Lung (tissue), 11 donors: ENCODE measurements at regions not wholly inside any gene's neighbourhood (a gene's known extent, or its start where the extent isn't known, plus 50 kb on each side); places are given as distances from the start of the nearest gene placed in this dataset.

Source experiments
- ATAC-seq: fragments of 200-7000 bp; cut with Tn5 transposase; one replicate; pipeline ENCODE4 v1.9.1; 2020; ENCODE audit warnings: moderate number of reproducible peaks; ENCODE audit not compliant: insufficient read depth, low FRiP score
- DNase-seq, 3 donors: peaks; one replicate each; pipeline ENCODE4 v3.0.0-alpha.2; 2013 to 2017
- H3K27ac ChIP-seq, 2 donors: one replicate each; pipeline ENCODE4 v1.5.1; 2013; ENCODE audit warnings: mild to moderate bottlenecking in 2 of 2, moderate library complexity in 2 of 2, control low read depth in 1 of 2, inconsistent platforms in 1 of 2, low read depth in 1 of 2, low read length in 1 of 2
- H3K27me3 ChIP-seq, 3 donors: one replicate each; pipeline ENCODE4 v1.5.1; 2013; ENCODE audit warnings: low read length in 2 of 3; ENCODE audit not compliant: control insufficient read depth in 3 of 3, insufficient read depth in 3 of 3
- H3K36me3 ChIP-seq, 4 donors: one replicate each; pipeline ENCODE4 v1.5.1; 2013; ENCODE audit warnings: low read length in 4 of 4, mild to moderate bottlenecking in 1 of 4, moderate library complexity in 1 of 4; ENCODE audit not compliant: control insufficient read depth in 4 of 4, insufficient read depth in 4 of 4
- H3K4me1 ChIP-seq, 5 donors: one replicate each; pipeline ENCODE4 v1.5.1; 2013; ENCODE audit warnings: low read length in 5 of 5, mild to moderate bottlenecking in 2 of 5, moderate library complexity in 1 of 5; ENCODE audit not compliant: control insufficient read depth in 5 of 5, insufficient read depth in 5 of 5
- H3K4me3 ChIP-seq: one replicate; pipeline ENCODE4 v1.5.1; 2013; ENCODE audit warnings: mild to moderate bottlenecking, control low read depth, moderate library complexity
- H3K9ac ChIP-seq, 2 donors: one replicate each; pipeline ENCODE4 v1.5.1; 2013; ENCODE audit warnings: low read length in 2 of 2, control low read depth in 1 of 2; ENCODE audit not compliant: insufficient read depth in 1 of 2
- H3K9me3 ChIP-seq, 4 donors: one replicate each; pipeline ENCODE4 v1.5.1; 2013; ENCODE audit warnings: low read length in 3 of 4, mild to moderate bottlenecking in 1 of 4, moderate library complexity in 1 of 4; ENCODE audit not compliant: control insufficient read depth in 4 of 4, insufficient read depth in 3 of 4
- WGBS, 2 donors: extraction: QIAGEN DNeasy Blood & Tissue Kit; methylation state at CpG; one replicate each; pipeline ENCODE4 v1.1.7; 2013; 5-methylcytosine and 5-hydroxymethylcytosine counted together
- TF ChIP-seq, protein P1 (sequence below): IDR thresholded peaks from 2 replicates; pipeline ENCODE4 v1.5.1; 2012; ENCODE audit warnings: mild to moderate bottlenecking; ENCODE audit errors: control extremely low read depth, extremely low read depth
- donor health status: control.
- donor health status: control.
- donor health status: Bipolar disorder and iron deficiency.
- donor health status: healthy.
- donor health status: DM: yes; HTN: yes; CAD: no.

DNA sequence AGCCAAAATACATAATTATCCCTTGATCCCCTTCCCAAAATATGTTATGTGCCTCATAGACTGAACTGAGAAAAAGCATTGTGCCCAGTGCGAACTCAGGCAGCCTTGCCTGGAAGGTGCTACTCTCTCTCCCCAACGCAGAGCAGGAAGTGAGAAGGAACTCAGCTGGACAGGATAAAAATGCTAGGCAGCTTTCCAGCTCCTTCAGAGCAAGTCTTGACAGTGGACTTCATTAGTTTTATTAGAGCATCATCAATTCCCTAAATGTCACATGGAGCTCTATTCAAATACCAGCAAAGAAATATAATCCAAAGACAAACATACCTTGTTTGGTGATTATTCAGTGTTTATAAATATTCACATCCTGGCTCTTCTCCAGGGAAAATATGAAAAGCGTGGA, 202.4 kb downstream of the RFC3 start:
- WGBS, 2 donors, result 65 to 72% methylated on average over 3 of the region's 3 CpGs
- Histone ChIP-seq H3K36me3 (no peaks in the 10 kb centered on the region), H3K27me3 (no peaks in the 10 kb centered on the region), H3K4me3 (no peak overlapping the region), H3K4me1 (no peaks in the 10 kb centered on the region), H3K27ac (no peak overlapping the region), H3K9ac (no peak overlapping the region), H3K9me3 (peaks cover 0 to 7% (median 3%) of the 10 kb centered on the region in 4 donors)
- ATAC-seq (no peak), DNase-seq (no peak)
- TF ChIP-seq, protein P1, sequence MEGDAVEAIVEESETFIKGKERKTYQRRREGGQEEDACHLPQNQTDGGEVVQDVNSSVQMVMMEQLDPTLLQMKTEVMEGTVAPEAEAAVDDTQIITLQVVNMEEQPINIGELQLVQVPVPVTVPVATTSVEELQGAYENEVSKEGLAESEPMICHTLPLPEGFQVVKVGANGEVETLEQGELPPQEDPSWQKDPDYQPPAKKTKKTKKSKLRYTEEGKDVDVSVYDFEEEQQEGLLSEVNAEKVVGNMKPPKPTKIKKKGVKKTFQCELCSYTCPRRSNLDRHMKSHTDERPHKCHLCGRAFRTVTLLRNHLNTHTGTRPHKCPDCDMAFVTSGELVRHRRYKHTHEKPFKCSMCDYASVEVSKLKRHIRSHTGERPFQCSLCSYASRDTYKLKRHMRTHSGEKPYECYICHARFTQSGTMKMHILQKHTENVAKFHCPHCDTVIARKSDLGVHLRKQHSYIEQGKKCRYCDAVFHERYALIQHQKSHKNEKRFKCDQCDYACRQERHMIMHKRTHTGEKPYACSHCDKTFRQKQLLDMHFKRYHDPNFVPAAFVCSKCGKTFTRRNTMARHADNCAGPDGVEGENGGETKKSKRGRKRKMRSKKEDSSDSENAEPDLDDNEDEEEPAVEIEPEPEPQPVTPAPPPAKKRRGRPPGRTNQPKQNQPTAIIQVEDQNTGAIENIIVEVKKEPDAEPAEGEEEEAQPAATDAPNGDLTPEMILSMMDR, result no peak

DNA sequence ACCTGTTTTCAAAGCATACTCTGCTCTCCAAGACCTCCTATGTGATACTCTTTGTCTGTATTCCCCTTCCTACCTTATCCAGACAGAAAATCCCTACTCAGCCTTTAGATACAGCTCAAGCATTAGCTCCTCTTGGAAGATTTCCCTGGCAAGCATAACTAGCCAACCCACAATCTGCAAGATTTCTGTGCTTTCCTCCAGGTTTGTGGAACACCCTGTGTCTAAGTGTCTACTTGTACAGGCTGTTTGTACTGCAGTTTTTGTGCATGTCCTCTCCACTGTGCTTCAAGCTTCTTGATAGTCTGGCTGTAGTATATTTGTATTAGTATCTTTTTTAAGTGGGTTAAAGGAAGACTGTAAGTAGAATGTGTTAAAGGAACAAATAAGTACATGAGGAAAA, 203.7 kb downstream of the RFC3 start:
- TF ChIP-seq, protein P1, result no peak

DNA sequence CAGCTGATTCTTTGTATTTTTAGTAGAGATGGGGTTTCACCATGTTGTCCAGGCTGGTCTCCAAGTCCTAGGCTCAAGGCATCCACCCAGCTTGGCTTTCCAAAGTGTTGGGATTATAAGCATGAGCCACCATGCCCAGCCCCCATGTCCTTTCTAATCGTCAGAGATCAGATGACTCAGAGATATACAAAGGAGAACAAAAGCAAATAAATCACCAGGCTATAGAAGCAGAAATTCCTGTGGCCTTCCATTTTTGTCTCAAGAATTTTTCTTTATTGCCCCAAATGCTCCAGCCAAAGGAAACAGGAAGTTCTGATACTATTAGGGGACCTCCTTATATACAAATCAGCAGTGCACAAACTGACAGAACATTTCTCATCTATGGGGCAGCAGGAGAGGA, 207.8 kb downstream of the RFC3 start:
- Histone ChIP-seq H3K4me1 (no peaks in the 10 kb centered on the region), H3K27me3 (no peaks in the 10 kb centered on the region), H3K9me3 (peaks cover 0 to 10% (median 6%) of the 10 kb centered on the region in 4 donors), H3K27ac (no peak overlapping the region), H3K36me3 (no peaks in the 10 kb centered on the region), H3K9ac (no peak overlapping the region), H3K4me3 (no peak overlapping the region)
- TF ChIP-seq, protein P1, result no peak
- 31 to 49% methylated on average over 1 of the region's 1 CpG for WGBS, 2 donors
- DNase-seq (no peak), ATAC-seq (no peak)

More for the DNA sequence above, 203.7 kb downstream of the RFC3 start:
- H3K9ac ChIP-seq, result no peak overlapping the region
- no peak for DNase-seq
- ATAC-seq, result no peak
- no peak overlapping the region for H3K4me3 ChIP-seq
- H3K4me1 ChIP-seq, result no peaks in the 10 kb centered on the region
- H3K9me3 ChIP-seq, result peaks cover 0 to 7% (median 6%) of the 10 kb centered on the region in 4 donors
- no peaks in the 10 kb centered on the region for H3K27me3 ChIP-seq
- H3K36me3 ChIP-seq, result no peaks in the 10 kb centered on the region
- H3K27ac ChIP-seq, result no peak overlapping the region

DNA sequence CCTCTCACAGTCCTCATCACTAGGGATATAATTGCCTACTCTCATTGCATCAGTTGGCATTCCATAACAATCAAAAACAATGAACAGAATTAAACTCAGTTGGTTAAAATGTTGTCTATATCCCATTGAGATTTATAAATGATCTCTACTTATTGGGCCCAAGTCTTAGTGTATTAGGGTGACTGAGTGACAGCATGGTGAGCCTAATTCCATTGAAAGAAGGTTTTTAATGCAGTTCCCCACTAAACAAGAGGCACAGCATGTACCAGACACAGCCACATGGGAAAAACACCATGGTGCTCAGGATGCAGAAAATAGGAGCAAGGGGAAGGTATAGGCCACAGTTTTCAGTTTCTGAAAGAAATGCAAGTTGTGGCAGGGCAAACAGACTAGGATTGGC, 208.4 kb downstream of the RFC3 start:
- Histone ChIP-seq H3K27me3 (no peaks in the 10 kb centered on the region), H3K27ac (no peak overlapping the region), H3K9me3 (peaks cover 0 to 10% (median 6%) of the 10 kb centered on the region in 4 donors), H3K4me1 (no peaks in the 10 kb centered on the region), H3K36me3 (no peaks in the 10 kb centered on the region), H3K4me3 (no peak overlapping the region), H3K9ac (no peak overlapping the region)
- DNase-seq, result no peak
- TF ChIP-seq, protein P1, result no peak
- no peak for ATAC-seq
